ENCODE measurements at regions not wholly inside any gene's neighbourhood (a gene's known extent, or its start where the extent isn't known, plus 50 kb on each side); places are given as distances from the start of the nearest gene placed in this dataset.

DNA sequence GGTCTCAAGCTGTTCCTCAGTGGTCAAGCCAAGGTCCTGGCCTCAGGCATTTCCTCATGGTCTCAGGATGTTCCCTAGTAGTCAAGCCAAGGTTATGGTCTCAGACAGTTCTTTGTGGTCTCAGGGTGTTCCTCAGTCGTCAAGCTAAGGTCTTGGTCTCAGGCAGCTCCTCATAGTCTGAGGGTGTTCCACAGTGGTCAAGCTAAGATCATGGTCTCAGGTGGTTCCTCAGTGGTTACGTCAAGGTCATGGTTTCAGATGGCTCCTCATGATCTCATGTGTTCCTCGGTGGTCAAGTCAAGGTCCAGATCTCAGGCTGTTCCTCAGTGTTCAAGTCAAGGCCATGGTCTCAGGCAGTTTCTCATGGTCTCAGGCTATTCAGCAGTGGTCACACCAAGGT, 540.1 kb downstream of the VRK1 start:
- H3K27ac ChIP-seq (ENCODE audit: low read length): no peak overlapping the region
- H2AFZ ChIP-seq (ENCODE audit: low read depth, low read length): no peak overlapping the region
- H3K9ac ChIP-seq (ENCODE audit: low read length): no peak overlapping the region
- H3K4me2 ChIP-seq (ENCODE audit: low read length): no peak overlapping the region
- H3K79me2 ChIP-seq (replicated peaks; ENCODE audit: insufficient read depth, low read length): no peaks in the 10 kb centered on the region
- H3F3A ChIP-seq (ENCODE audit: insufficient read depth, low read length, poor library complexity, severe bottlenecking): no peaks in the 10 kb centered on the region
- TF ChIP-seq EZH2 (IDR thresholded peaks at IDR 0.05; ENCODE audit: borderline replicate concordance, insufficient read depth, low read length, poor library complexity, severe bottlenecking) (no peak), EP300 (conservative IDR thresholded peaks at IDR 0.05; ENCODE audit: poor library complexity, severe bottlenecking) (no peak), SMC3 (conservative IDR thresholded peaks at IDR 0.05; ENCODE audit: poor library complexity) (no peak), MXI1 (conservative IDR thresholded peaks at IDR 0.05; ENCODE audit: poor library complexity, severe bottlenecking) (no peak), TAF1 (IDR thresholded peaks at IDR 0.05; ENCODE audit: low read depth) (no peak), POLR2AphosphoS5 (IDR thresholded peaks at IDR 0.05) (no peak), RAD21 (conservative IDR thresholded peaks at IDR 0.05) (no peak)
- TF ChIP-seq, protein P1, sequence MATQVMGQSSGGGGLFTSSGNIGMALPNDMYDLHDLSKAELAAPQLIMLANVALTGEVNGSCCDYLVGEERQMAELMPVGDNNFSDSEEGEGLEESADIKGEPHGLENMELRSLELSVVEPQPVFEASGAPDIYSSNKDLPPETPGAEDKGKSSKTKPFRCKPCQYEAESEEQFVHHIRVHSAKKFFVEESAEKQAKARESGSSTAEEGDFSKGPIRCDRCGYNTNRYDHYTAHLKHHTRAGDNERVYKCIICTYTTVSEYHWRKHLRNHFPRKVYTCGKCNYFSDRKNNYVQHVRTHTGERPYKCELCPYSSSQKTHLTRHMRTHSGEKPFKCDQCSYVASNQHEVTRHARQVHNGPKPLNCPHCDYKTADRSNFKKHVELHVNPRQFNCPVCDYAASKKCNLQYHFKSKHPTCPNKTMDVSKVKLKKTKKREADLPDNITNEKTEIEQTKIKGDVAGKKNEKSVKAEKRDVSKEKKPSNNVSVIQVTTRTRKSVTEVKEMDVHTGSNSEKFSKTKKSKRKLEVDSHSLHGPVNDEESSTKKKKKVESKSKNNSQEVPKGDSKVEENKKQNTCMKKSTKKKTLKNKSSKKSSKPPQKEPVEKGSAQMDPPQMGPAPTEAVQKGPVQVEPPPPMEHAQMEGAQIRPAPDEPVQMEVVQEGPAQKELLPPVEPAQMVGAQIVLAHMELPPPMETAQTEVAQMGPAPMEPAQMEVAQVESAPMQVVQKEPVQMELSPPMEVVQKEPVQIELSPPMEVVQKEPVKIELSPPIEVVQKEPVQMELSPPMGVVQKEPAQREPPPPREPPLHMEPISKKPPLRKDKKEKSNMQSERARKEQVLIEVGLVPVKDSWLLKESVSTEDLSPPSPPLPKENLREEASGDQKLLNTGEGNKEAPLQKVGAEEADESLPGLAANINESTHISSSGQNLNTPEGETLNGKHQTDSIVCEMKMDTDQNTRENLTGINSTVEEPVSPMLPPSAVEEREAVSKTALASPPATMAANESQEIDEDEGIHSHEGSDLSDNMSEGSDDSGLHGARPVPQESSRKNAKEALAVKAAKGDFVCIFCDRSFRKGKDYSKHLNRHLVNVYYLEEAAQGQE (IDR thresholded peaks at IDR 0.05; ENCODE audit: borderline replicate concordance): no peak
- TF ChIP-seq, protein P2, sequence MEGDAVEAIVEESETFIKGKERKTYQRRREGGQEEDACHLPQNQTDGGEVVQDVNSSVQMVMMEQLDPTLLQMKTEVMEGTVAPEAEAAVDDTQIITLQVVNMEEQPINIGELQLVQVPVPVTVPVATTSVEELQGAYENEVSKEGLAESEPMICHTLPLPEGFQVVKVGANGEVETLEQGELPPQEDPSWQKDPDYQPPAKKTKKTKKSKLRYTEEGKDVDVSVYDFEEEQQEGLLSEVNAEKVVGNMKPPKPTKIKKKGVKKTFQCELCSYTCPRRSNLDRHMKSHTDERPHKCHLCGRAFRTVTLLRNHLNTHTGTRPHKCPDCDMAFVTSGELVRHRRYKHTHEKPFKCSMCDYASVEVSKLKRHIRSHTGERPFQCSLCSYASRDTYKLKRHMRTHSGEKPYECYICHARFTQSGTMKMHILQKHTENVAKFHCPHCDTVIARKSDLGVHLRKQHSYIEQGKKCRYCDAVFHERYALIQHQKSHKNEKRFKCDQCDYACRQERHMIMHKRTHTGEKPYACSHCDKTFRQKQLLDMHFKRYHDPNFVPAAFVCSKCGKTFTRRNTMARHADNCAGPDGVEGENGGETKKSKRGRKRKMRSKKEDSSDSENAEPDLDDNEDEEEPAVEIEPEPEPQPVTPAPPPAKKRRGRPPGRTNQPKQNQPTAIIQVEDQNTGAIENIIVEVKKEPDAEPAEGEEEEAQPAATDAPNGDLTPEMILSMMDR (IDR thresholded peaks at IDR 0.05; ENCODE audit: poor library complexity, severe bottlenecking): no peak
- H3K36me3 ChIP-seq (ENCODE audit: insufficient read depth, low read length): no peaks in the 10 kb centered on the region
- no peak overlapping the region for H3K4me3 ChIP-seq (ENCODE audit: low read length)
- no peaks in the 10 kb centered on the region for H4K20me1 ChIP-seq (ENCODE audit: insufficient read depth)
- no peaks in the 10 kb centered on the region for H3K9me2 ChIP-seq (ENCODE audit: insufficient read depth, low read length)
- H3K27me3 ChIP-seq (ENCODE audit: insufficient read depth, low read depth, low read length): no peaks in the 10 kb centered on the region
- no peaks in the 10 kb centered on the region for H3K9me3 ChIP-seq (ENCODE audit: low read length)

DNA sequence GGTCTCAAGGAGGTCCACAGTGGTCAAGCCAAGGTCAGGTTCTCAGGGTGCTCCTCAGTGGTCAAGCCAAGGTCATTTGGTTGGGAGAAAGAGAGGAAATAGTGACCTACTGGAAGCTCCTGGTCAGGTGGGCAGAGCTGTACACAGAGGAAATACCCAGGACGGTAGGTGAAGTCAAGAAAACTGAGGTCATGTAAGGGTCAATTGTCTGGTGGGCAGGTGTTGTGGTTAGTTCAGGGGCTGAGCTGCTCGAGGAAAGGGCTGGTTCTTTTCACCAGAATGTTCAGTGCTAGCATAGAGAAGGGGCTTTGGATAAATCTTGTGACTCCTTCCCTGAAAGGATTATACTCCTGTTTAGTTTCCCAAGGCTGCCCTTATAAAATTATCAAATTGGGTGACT, 540.5 kb downstream of the VRK1 start:
- Histone ChIP-seq H3K36me3 (ENCODE audit: insufficient read depth, low read length) (no peaks in the 10 kb centered on the region), H3F3A (ENCODE audit: insufficient read depth, low read length, poor library complexity, severe bottlenecking) (no peaks in the 10 kb centered on the region), H3K9me2 (ENCODE audit: insufficient read depth, low read length) (no peaks in the 10 kb centered on the region), H3K27ac (ENCODE audit: low read length) (no peak overlapping the region), H3K4me2 (ENCODE audit: low read length) (no peak overlapping the region), H3K79me2 (replicated peaks; ENCODE audit: insufficient read depth, low read length) (no peaks in the 10 kb centered on the region), H4K20me1 (ENCODE audit: insufficient read depth) (no peaks in the 10 kb centered on the region), H2AFZ (ENCODE audit: low read depth, low read length) (no peak overlapping the region), H3K9me3 (ENCODE audit: low read length) (no peaks in the 10 kb centered on the region), H3K27me3 (ENCODE audit: insufficient read depth, low read depth, low read length) (no peaks in the 10 kb centered on the region), H3K4me3 (ENCODE audit: low read length) (no peak overlapping the region), H3K9ac (ENCODE audit: low read length) (no peak overlapping the region)
- no peak for TF ChIP-seq SMC3 (conservative IDR thresholded peaks at IDR 0.05; ENCODE audit: poor library complexity)
- TF ChIP-seq POLR2AphosphoS5 (IDR thresholded peaks at IDR 0.05): no peak
- TF ChIP-seq, protein P2 (IDR thresholded peaks at IDR 0.05; ENCODE audit: poor library complexity, severe bottlenecking): no peak

Data from neural cell (in vitro differentiated cells).